Cardiac fibroblast (primary cell): ENCODE measurements at regions not wholly inside any gene's neighbourhood (a gene's known extent, or its start where the extent isn't known, plus 50 kb on each side); places are given as distances from the start of the nearest gene placed in this dataset.

Experiments used
- DNase-seq, 2 donors: peaks; one replicate each; pipeline versions ENCODE4 v3.0.0 to v3.0.0-alpha.2; 2010; ENCODE audit warnings: low read depth in 2 of 2
- H3K4me3 ChIP-seq, 2 donors: replicated peaks in 1 of 2; 1 replicate in 1 of 2; 2 replicates in 1 of 2; pipeline ENCODE4 v1.5.1; 2011; ENCODE audit warnings: low read depth in 2 of 2, low read length in 2 of 2, mild to moderate bottlenecking in 2 of 2, moderate library complexity in 1 of 2
- CTCF ChIP-seq: IDR thresholded peaks from one replicate; pipeline ENCODE4 v1.5.1; 2011; ENCODE audit warnings: low read depth, mild to moderate bottlenecking, low read length, inconsistent platforms

GRCh38 chr10:36592964-36593363 lies 532.4 kb upstream of the ANKRD30A start:
- no peak overlapping the region for H3K4me3 ChIP-seq
- DNase-seq: no peak
- no peak for TF ChIP-seq CTCF

- TF ChIP-seq CTCF: no peak
- no peak overlapping the region for H3K4me3 ChIP-seq
- DNase-seq: peak in 1 of 2 donors; percentile 37
Measured at GRCh38 chr10:36591436-36591835, 534.0 kb upstream of the ANKRD30A start.

GRCh38 chr10:36583690-36584089 lies 541.7 kb upstream of the ANKRD30A start:
- H3K4me3 ChIP-seq: no peak overlapping the region
- TF ChIP-seq CTCF: no peak
- DNase-seq: no peak

- no peak overlapping the region for H3K4me3 ChIP-seq
- no peak for TF ChIP-seq CTCF
- no peak for DNase-seq
Measured at GRCh38 chr10:36581237-36581636, 544.2 kb upstream of the ANKRD30A start.

- H3K4me3 ChIP-seq: no peak overlapping the region
- no peak for TF ChIP-seq CTCF
- peak in 1 of 2 donors; percentile 70 for DNase-seq
Measured at GRCh38 chr10:36578306-36578705, 547.1 kb upstream of the ANKRD30A start.

- H3K4me3 ChIP-seq: no peak overlapping the region
- no peak for TF ChIP-seq CTCF
- DNase-seq: no peak
Measured at GRCh38 chr10:36577126-36577525, 548.3 kb upstream of the ANKRD30A start.

GRCh38 chr10:36574207-36574606 lies 551.2 kb upstream of the ANKRD30A start:
- DNase-seq: peak in 1 of 2 donors; percentile 32
- TF ChIP-seq CTCF: no peak
- no peak overlapping the region for H3K4me3 ChIP-seq
